ENCODE measurements at regions not wholly inside any gene's neighbourhood (a gene's known extent, or its start where the extent isn't known, plus 50 kb on each side); places are given as distances from the start of the nearest gene placed in this dataset.
A peak's percentile ranks its signal among the peaks of the same experiment; 100 is the strongest.

DNA sequence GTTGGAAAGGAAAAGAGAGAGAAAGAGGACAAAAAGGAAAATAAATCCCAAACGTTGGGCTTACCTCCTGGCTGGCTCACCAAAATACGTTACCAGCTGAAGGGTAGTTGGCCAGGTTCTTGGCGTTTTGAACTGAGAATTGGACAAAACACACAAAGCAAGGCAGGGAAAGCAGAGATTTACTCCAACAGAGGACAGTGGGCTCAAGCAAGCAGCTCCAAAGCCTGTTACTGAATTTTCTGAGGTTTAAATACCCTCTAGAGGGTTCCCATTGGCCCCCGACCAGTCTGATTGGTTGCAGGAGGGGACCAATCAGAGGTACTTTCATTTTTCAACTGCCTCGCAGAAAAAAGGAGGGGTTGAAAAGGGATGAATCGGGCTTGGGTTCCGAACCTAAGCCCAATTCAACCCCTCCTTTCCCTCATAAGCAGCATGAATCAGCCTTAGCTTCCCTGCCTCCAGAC, 55.6 kb upstream of the ALOX12 start (continued):
- TF ChIP-seq, protein P1, sequence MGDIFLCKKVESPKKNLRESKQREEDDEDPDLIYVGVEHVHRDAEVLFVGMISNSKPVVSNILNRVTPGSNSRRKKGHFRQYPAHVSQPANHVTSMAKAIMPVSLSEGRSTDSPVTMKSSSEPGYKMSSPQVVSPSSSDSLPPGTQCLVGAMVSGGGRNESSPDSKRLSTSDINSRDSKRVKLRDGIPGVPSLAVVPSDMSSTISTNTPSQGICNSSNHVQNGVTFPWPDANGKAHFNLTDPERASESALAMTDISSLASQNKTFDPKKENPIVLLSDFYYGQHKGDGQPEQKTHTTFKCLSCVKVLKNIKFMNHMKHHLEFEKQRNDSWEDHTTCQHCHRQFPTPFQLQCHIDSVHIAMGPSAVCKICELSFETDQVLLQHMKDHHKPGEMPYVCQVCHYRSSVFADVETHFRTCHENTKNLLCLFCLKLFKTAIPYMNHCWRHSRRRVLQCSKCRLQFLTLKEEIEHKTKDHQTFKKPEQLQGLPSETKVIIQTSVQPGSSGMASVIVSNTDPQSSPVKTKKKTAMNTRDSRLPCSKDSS (IDR thresholded peaks at IDR 0.05; ENCODE audit: low read depth, partially characterized antibody): no peak
- TF ChIP-seq ZZZ3 (IDR thresholded peaks at IDR 0.05) (no peak), NUFIP1 (IDR thresholded peaks at IDR 0.05; ENCODE audit: partially characterized antibody) (no peak), HMG20A (CRISPR knock-in tag; conservative IDR thresholded peaks at IDR 0.05) (no peak), KDM5B (IDR thresholded peaks at IDR 0.05; ENCODE audit: insufficient replicate concordance, low read depth, low read length) (peak; percentile 98), HMG20B (CRISPR knock-in tag; IDR thresholded peaks at IDR 0.05) (no peak), HDAC1 (IDR thresholded peaks at IDR 0.05) (peak in 1 of 2 experiments; percentile 48; a peak in 1 of 4 replicates), PHF21A (IDR thresholded peaks at IDR 0.05; ENCODE audit: borderline replicate concordance, low read depth) (0 out of 2 replicates have a peak, but pooled peaks have one; percentile 15), NFIC (IDR thresholded peaks at IDR 0.05) (0 out of 2 replicates have a peak, but pooled peaks have one; percentile 11), ARID1B (IDR thresholded peaks at IDR 0.05) (no peak), KLF16 (IDR thresholded peaks at IDR 0.05) (no peak), SAFB (IDR thresholded peaks at IDR 0.05; ENCODE audit: borderline replicate concordance, low read depth, low read length) (no peak), CREM (IDR thresholded peaks at IDR 0.05; ENCODE audit: low read depth) (no peak), KAT7 (CRISPR knock-in tag; IDR thresholded peaks at IDR 0.05; ENCODE audit: borderline replicate concordance) (no peak), LCOR (CRISPR knock-in tag; IDR thresholded peaks at IDR 0.05) (no peak), EWSR1 (IDR thresholded peaks at IDR 0.05; ENCODE audit: borderline replicate concordance, low read depth, partially characterized antibody) (no peak)
- TF ChIP-seq, protein P2, sequence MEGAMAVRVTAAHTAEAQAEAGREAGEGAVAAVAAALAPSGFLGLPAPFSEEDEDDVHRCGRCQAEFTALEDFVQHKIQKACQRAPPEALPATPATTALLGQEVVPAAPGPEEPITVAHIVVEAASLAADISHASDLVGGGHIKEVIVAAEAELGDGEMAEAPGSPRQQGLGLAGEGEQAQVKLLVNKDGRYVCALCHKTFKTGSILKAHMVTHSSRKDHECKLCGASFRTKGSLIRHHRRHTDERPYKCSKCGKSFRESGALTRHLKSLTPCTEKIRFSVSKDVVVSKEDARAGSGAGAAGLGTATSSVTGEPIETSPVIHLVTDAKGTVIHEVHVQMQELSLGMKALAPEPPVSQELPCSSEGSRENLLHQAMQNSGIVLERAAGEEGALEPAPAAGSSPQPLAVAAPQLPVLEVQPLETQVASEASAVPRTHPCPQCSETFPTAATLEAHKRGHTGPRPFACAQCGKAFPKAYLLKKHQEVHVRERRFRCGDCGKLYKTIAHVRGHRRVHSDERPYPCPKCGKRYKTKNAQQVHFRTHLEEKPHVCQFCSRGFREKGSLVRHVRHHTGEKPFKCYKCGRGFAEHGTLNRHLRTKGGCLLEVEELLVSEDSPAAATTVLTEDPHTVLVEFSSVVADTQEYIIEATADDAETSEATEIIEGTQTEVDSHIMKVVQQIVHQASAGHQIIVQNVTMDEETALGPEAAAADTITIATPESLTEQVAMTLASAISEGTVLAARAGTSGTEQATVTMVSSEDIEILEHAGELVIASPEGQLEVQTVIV (CRISPR knock-in tag; IDR thresholded peaks at IDR 0.05; ENCODE audit: borderline replicate concordance): no peak
- TF ChIP-seq, protein P3, sequence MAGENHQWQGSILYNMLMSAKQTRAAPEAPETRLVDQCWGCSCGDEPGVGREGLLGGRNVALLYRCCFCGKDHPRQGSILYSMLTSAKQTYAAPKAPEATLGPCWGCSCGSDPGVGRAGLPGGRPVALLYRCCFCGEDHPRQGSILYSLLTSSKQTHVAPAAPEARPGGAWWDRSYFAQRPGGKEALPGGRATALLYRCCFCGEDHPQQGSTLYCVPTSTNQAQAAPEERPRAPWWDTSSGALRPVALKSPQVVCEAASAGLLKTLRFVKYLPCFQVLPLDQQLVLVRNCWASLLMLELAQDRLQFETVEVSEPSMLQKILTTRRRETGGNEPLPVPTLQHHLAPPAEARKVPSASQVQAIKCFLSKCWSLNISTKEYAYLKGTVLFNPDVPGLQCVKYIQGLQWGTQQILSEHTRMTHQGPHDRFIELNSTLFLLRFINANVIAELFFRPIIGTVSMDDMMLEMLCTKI (IDR thresholded peaks at IDR 0.05; ENCODE audit: partially characterized antibody): no peak
- TF ChIP-seq, protein P4, sequence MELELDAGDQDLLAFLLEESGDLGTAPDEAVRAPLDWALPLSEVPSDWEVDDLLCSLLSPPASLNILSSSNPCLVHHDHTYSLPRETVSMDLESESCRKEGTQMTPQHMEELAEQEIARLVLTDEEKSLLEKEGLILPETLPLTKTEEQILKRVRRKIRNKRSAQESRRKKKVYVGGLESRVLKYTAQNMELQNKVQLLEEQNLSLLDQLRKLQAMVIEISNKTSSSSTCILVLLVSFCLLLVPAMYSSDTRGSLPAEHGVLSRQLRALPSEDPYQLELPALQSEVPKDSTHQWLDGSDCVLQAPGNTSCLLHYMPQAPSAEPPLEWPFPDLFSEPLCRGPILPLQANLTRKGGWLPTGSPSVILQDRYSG (tag; conservative IDR thresholded peaks at IDR 0.05; ENCODE audit: low read depth): no peak
- TF ChIP-seq, protein P5, sequence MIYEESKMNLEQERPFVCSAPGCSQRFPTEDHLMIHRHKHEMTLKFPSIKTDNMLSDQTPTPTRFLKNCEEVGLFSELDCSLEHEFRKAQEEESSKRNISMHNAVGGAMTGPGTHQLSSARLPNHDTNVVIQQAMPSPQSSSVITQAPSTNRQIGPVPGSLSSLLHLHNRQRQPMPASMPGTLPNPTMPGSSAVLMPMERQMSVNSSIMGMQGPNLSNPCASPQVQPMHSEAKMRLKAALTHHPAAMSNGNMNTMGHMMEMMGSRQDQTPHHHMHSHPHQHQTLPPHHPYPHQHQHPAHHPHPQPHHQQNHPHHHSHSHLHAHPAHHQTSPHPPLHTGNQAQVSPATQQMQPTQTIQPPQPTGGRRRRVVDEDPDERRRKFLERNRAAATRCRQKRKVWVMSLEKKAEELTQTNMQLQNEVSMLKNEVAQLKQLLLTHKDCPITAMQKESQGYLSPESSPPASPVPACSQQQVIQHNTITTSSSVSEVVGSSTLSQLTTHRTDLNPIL (CRISPR knock-in tag; IDR thresholded peaks at IDR 0.05): no peak
- TF ChIP-seq, protein P6, sequence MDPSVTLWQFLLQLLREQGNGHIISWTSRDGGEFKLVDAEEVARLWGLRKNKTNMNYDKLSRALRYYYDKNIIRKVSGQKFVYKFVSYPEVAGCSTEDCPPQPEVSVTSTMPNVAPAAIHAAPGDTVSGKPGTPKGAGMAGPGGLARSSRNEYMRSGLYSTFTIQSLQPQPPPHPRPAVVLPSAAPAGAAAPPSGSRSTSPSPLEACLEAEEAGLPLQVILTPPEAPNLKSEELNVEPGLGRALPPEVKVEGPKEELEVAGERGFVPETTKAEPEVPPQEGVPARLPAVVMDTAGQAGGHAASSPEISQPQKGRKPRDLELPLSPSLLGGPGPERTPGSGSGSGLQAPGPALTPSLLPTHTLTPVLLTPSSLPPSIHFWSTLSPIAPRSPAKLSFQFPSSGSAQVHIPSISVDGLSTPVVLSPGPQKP (CRISPR knock-in tag; IDR thresholded peaks at IDR 0.05): no peak

Measured in K562 (cell line).